ENCODE measurements at regions not wholly inside any gene's neighbourhood (a gene's known extent, or its start where the extent isn't known, plus 50 kb on each side); places are given as distances from the start of the nearest gene placed in this dataset.
"Not testable (repeated sequence)": the region's sequence is repeated elsewhere in the genome, so short reads cannot be mapped to it uniquely, and the experiment has no call there.

DNA sequence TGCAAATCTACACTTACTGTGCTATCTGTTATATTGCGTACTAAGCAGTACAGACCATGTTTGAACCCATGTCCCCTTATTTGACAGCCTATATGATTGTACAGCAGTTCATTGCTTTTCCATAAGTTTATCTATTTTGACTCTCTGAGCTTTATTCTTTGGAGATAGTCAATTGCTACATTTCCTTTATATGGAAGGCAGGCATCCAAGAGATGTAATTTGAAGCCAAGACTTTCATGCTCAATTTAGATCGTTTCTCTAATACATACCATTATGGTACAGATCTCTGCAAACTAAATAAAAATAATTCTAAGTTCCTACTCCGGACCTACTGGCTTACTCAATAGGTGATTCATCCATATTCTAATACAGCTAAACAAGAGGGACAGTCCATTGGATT is 424.8 kb downstream of the TMEM38B start:
- no peak for DNase-seq

DNA sequence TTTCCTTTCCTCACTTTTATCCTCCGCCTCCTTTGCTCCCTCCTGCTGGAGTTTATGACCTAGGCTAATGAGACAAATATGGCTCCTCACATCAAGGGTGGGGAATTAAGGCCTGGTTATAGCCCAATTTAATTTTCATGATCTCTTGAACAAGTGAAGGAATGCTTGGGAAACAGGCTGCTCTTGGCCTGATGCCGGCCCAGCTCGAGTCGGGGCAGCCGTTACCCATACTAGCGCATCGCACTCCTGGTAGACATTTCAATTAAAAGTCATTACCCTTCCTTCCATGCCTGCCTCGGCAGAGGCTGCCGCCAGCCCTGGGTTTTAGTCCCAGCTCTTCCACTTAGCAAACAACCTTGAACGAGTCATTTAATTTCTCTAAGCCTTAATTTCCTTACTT is 425.7 kb downstream of the TMEM38B start:
- DNase-seq = no peak

DNA sequence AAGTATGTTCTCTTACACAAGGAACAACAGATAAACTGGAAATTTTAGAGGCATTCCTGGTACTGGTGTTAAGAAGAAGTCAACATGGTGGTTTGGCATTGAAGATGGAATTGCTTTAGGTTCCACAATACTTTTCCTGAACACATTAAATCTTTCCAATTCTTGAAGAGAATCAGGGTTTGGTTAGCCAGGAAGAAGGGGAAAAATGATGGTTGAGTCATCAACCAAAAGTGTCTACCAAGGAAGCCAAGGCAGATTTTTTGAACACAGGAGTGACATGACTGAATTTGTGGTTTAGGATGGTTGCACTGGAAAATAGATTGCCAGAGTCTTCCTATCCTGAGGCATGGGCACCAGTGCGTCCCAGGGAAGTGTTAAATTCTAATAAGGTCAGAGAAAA is 433.4 kb downstream of the TMEM38B start:
- DNase-seq = no peak

DNA sequence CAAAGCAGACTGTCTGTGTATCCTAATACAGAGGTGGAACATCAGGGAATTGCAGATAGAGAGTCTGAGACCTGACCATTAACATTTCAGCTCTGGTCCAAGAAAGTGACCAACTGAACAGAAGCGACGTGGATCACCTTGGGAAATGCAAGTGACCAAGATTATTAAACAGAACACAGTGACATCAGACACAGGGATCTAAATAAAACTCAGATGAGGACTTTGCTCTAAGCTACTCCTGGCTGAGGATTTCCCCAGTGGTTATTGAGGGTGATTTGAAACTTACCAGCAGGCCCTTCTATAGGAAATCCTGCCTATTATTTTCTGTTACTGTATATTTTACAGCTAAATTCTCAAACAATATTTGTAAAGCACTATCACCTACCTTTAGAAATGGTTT is 436.0 kb downstream of the TMEM38B start:
- no peak for DNase-seq

DNA sequence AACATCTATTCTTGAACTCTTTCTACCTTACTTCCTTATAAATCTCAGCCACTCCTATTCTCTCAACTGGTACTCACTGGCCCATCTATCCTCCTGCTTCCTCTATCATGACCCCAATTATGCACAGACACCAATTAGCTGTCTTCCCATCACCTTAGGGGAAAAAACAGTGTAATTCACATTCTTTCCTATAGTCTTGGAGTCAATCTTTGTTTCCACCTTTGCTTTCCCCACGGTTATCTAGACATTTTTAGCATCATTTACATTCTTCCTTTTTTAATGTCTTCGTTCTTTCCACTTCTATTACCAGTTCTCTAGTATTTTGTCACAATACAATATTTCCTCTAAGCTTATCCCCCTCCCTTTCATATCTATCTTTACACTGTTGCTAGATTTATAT is 449.4 kb downstream of the TMEM38B start:
- no peak for DNase-seq

DNA sequence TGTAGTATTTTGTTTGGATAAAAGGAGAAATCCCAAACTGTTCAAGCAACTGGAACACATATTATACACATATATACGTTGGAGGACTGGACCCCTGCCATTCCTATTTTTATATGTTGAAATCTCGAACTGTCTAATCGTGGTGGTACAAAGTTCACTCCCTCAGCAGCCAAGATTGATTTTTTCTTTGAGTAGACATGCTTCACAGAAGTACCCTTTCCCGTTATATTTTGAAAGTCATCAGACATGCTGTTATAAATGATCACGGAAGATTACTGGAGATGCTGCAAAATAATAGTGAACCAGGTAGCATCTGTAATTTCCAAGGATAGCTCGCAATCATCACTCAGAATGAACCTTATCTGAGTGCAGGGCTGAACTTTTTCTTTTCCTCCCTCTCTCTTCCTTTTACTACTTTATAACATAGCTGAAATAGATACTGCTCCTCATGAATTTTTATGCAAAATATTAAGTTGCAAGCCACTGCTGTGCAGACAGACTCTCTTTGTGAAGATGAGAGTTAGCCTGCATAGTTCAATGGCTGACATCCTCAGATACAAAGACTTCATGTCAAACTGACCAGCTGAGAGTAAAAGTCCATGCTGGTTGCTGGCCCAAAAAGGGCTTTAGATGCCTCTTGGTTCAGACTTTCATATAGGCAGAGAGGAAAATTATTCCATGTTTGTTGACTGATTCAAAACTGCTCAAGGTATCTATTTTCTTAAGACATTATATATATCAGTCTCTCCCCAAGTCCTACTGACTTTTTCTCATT is 451.9 kb downstream of the TMEM38B start:
- DNase-seq = no peak

DNA sequence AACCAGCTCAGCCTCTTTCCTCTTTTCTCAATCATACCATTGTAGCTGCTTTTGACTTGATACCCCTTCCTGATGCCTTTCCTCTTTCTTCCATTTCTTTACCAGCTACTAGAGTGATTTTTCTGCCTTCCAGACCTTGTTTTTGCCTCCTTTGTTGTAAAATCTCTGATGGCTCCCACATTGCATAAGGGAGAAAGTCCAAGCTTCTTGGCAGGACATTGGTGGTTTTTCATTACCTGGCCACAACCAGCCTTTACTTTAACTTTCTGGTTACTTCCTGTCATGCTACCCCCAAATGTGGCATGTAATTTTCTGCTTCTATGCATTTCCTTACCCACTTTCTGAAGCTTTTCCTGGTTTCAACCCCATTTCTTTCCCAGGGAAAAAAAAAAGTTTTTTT is 452.5 kb downstream of the TMEM38B start:
- DNase-seq = no peak

DNA sequence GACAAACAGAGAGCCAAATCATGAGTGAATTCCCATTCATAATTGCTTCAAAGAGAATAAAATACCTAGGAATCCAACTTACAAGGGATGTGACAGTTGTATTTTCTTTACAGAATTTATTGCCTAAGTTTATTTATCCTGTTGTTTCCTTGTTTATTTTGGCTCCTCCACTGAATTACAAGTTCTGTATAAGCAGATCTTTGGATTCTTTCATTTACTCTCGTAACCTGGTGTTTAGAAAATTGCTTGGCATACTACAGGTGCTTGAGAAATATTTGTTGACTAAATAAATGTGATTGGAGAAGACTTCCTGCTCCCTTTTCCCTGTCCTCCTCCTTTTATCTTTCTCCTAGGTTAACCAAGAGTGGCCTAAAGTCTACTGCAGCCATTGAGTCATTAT is 455.6 kb downstream of the TMEM38B start:
- no peak for DNase-seq

DNA sequence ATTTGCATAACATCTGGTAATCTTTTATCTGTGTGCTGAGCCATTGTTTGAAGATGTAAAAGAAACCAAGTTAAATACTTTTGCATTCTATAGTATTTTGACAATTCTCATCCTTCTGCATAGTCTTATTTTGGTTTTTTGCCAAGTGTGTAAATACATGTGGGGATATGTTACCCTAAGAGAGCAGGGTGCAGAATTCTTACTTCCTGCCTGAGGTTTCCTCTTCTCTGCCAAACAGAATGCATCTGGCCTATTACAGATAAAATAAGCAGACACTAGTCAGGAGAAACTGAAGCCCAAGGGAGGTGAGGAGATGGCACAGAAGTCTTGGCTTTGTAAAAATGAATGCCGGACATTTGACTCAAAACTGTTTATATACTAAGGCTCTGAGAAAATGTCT is 462.1 kb downstream of the TMEM38B start:
- DNase-seq = peak in 1 of 2 donors; percentile 7

DNA sequence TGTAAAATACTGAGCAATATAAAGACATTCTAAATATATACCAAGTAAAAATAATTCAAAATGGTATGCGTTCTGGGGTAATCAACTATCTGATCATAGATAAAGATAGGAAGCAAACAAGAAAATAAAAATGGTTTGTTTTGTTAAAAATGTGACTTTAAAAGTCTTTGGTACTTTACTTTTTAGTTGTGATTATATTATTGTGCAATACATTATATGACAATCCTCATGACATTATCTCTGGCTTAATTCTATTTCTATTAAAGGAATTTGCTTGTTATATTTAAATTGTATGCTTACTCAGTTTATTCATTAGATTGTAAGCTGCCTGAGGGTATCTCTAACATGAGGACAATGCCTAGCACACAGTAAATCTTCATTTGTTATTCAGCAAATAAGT is 477.9 kb downstream of the TMEM38B start:
- DNase-seq = no peak

DNA sequence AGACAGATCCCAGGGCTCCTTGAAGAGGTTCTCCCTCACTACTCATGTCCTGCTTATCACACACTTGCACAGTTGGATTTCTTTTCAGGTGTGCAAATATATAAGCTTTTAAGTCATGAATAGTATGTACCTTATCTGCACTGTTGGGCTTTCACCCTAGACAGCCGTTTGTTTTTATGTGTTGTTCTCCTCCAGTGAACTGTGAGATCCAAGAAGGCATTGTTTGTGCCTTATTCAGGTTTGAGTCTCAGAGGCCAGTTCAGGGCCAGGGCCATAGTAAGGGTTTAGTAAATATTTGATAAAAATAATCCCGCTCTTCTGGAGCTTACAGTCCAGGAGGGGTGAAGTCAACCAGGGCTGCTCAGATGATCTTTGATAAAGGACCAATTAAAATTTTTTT is 480.0 kb downstream of the TMEM38B start:
- DNase-seq = no peak

DNA sequence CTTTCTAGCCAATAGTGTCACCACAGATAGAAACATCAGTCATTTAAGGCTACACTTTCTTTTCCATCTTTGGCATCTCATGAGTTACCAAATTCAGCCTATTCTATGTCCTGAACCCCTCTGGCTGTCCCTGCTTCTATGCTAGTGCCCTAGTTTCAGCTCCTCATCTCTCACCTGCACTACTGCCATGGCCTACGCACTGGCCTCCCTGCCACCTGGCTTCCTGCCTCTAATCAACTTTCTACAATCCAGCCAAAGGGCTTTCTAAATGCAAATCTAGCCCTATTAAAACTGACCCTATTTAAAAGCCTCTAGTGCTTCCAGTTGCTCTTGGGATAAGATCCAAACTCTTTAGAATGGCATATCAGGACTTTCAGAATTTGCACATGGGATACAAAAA is 482.9 kb downstream of the TMEM38B start:
- DNase-seq = no peak

DNA sequence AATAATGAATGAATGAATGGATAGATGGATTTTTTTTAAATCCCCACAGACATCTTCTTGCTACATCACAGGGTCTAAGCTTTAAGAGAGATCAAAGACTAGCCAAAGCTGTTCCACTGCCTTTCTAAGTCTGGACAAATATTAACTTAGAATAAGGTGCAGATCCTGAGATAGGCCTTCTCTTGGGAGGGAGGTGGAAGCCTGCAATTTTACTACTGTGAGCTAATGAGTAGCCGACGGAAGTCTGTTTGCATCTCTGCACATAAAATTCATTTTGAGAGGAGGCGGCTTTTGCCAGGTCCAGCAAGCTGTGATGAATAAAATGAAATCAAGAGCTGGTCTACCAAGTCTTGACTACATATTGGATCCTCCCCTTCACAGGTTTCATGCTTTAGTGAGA is 484.9 kb downstream of the TMEM38B start:
- no peak for DNase-seq

DNA sequence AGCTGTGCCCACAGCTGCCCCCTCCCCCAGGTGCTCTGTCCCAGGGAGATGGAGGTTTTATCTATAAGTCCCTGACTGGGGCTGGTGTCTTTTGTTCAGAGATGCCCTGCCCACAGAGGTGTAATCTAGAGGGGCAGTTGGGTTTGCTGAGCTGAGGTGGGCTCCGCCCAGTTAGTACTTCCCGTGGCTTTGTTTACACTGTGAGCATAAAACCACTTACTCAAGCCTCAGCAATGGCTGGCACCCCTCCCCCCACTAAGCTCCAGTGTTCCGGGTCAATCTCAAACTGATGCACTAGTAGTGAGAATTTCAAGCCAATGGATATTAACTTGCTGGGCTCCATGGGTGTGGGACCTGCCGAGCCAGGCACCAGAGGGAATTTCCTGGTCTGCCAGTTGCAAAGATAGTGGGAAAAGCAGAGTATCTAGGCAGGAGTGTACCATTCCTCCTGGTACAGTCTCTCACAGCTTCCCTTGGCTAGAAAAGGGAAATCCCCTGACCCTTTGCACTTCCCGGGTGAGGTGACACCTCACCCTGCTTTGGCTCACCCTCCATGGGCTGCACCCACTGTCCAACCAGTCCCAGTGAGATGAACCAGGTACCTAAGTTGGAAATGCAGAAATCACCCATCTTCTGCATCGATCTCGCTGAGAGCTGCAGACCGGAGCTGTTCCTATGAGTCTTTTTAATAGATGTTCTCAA is 509.6 kb downstream of the TMEM38B start:
- DNase-seq = not testable (repeated sequence)

DNA sequence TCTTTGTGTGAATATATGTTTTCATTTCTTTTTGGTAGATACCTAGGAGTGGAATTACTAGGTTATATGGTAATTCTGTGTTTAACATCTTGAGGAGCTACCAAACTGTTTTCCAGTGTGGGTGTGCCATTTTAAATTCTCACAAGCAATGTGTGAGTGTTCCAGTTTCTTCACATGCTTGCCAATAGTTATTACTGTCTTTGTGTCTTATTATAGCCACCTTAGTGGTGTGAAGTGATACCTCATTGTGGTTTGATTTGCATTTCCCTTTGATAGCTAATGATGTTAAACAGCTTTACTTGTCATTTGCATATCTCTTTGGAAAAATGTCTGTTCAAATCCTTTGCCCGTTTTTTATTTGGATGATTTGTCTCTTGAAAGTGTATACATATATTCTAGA is 513.0 kb downstream of the TMEM38B start:
- DNase-seq = no peak

DNA sequence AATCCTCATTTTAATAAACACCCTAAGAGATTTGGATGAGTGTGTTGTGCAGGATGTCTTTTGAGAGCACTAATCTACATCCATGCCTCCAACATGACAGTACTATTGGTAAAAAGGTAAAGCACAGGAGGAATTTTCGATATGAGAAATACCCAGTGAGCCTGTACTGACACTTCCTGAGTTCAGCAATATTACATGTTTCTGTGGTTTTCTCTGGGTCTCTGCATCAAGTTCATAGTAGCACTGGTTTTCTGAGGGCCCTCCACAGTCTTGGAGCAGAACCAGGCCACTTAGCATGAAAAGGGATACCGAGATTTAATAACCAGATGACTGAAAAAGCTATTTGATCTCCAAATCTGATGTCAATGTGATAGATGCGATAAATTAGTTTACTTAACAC is 524.1 kb downstream of the TMEM38B start:
- DNase-seq = no peak

DNA sequence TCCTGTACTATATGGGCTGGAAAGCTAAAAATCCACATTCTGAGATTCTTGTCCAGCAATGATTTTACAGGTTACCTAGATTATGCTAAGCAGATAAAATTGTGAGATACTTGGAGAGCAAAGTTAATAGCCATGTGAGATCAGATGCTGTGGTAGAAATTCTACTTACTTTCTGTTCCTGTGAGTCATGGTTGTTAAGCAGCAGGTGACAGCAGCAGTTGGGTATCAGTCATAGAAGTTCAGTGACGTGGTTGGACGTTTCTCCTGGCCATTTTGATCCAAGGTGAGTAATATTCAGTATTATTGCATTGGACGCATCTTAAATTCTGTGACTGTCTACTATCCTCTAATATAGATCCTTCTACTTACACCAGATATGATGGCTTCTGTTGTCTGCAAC is 524.5 kb downstream of the TMEM38B start:
- no peak for DNase-seq

DNA sequence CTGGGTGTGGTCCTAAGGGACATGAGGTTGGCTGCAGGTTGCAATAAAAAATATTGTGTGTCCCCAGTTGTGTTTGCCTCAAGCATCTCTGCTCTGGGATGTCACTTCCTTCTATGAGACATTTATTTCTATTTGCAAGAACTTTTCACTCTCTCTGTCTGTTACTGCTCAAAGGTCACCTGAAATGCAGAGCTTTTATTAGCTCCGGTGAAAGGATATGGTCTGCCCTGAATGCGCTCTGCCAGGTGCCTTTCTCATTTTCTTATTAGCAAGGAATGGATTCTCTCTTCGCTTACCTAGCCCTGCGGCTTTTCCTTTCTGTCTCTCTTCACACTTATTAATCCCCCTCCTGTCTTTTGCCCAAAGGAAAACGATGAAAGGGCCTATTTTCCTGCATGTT is 526.1 kb downstream of the TMEM38B start:
- no peak for DNase-seq

DNA sequence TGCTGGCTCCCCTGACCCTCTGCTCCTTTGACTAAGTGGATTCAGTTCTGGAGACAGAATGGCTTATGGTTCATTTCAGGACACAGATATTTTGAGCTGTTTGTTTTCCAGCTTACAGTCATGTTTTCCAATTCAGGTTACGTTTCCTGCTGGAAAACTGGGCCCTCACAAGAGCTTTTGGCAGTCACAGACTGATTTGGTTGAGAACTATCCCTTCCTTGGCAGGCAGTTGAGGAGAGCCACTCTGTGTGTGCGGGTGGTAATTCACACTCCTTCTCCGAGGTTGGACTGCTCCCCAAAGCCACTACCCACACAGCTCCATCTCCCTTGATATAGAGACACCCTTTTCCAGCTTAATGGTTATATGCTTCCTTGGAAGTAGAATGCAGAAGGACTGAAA is 534.5 kb downstream of the TMEM38B start:
- no peak for DNase-seq

DNA sequence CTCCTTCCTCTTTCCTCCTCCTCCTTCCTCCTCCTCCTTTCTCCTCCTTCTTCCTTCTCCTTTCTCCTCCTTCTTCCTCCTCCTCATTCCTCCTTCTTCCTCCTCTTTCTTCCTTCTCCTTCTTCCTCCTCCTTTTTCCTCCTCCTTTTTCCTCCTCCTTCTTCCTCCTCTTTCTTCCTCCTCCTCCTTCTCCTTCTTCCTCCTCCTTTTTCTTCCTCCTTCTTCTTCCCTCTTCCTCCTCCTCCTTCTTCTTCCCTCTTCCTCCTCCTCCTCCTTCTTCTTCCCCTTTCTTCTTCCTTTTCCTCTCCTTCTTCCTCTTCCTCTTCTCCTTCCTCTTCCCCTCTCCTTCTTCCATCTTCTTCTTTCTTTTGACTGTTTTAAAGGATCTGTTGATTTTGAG is 538.8 kb downstream of the TMEM38B start:
- no peak for DNase-seq

DNA sequence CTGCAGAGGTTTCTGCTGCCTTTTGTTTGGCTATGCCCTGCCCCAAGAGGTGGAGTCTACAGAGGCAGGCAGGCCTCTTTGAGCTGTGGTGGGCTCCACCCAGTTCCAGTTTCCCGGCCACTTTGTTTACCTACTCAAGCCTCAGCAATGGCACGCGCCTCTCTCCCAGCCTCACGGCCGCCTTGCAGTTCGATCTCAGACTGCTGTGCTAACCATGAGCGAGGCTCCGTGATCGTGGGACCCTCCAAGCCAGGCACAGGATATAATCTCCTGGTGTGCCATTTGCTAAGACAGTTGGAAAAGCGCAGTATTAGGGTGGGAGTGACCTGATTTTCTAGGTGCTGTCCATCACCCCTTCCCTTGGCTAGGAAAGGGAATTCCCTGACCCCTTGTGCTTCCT is 566.6 kb downstream of the TMEM38B start:
- not testable (repeated sequence) for DNase-seq

DNA sequence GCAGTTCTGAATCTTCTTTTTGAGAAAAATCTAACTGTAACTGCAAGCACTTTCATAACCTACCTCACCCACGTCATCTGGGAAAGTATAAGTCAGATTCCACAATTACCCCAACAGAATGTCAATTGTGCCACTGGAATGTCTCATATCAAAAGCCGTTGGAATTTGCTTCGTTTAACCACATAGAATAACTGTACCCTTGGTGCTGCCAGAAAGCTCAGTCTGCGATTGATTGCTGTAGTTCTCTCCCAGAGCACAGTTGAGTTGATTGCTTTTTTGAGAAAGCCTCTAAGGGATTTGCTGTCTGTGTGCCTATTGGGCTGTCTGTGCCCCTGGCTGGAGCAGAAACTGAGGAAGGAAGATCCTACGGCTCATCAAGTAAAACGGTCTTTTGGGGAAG is 583.6 kb downstream of the TMEM38B start:
- no peak for DNase-seq

DNA sequence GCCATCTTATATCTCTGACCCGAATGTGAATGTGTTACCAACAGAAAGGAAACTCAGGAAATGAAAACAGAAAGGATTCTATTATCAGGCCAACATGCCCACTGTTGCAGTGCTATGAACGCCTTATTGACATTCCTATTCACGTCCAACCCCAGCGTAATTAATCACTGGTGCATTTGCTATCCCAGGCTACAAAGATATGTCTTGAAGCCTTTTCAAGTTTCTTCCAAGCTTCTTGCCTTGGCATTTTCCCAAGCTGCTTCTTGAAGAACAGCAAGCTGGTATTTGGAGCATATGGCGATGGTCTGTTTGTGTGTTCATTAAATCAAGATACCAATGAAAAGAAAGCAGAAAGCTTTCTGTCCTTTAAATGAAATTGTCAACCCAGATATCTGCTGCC is 579.2 kb upstream of the ZNF462 start:
- no peak for DNase-seq

DNA sequence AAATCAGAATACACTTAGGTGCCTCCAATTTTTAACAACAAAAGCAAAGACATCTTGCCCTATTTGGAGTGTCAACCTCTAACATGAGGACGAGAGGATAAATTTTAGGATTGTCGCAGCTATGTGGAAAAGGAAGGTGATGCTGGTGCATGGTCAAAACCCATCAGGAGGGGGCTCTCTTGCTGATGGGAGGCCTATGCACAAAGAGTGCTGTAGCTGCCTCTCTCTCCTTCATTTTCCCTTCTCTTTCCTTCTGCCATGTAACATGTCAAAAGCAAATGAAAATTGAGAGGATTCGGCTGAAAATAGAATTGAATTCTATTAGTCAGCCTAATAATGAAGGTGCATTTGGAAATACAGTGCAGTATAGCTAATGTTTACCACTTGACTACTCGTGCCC is 578.7 kb upstream of the ZNF462 start:
- DNase-seq = no peak

DNA sequence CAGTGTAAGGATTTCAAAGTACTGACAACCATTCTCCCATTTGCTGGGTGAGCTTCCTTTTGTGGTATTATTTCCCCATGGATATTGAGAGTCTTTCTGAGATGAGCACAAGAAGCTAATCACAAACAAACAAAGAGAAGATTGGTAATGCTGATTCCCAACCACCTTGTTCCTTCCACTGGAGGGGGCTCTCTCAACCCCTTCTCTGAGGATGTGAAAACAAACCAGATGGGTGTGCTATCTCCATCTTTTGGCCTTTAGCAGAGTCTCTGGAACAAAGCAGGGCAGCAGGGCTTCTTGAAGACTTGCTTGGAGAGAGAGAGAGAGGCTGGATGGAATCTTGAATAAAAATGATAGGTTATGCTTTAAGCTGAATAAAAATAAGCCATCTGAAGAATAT is 576.7 kb upstream of the ZNF462 start:
- no peak for DNase-seq
